HG02642 (cell line): ENCODE measurements at regions not wholly inside any gene's neighbourhood (a gene's known extent, or its start where the extent isn't known, plus 50 kb on each side); places are given as distances from the start of the nearest gene placed in this dataset.

ENCODE experiments used
- ATAC-seq: cut with Tn5 transposase; IDR thresholded peaks from one replicate; pipeline ENCODE4 v1.9.1; 2021; ENCODE audit warnings: mild to moderate bottlenecking; ENCODE audit not compliant: unreplicated experiment, poor library complexity

GRCh38 chr4:1469607-1470392, 63.6 kb upstream of the NKX1-1 start:
- ATAC-seq = no peak

- no peak for ATAC-seq
These were observed 62.8 kb upstream of the NKX1-1 start for GRCh38 chr4:1469043-1469442.

GRCh38 chr4:1467581-1468458, 61.6 kb upstream of the NKX1-1 start:
- ATAC-seq = no peak

- ATAC-seq = no peak
These were observed 60.6 kb upstream of the NKX1-1 start for GRCh38 chr4:1466863-1467165.

GRCh38 chr4:1466034-1466862, 60.0 kb upstream of the NKX1-1 start:
- ATAC-seq = no peak

GRCh38 chr4:1465173-1466033, 59.2 kb upstream of the NKX1-1 start:
- no peak for ATAC-seq

GRCh38 chr4:1464581-1465171, 58.4 kb upstream of the NKX1-1 start:
- no peak for ATAC-seq

GRCh38 chr4:1463927-1464540, 57.8 kb upstream of the NKX1-1 start:
- ATAC-seq = no peak

GRCh38 chr4:1463088-1463926, 57.1 kb upstream of the NKX1-1 start:
- ATAC-seq = no peak

- no peak for ATAC-seq
These were observed 56.5 kb upstream of the NKX1-1 start for GRCh38 chr4:1462768-1463075.

- no peak for ATAC-seq
These were observed 55.9 kb upstream of the NKX1-1 start for GRCh38 chr4:1462009-1462767.

GRCh38 chr4:1460967-1461868, 55.0 kb upstream of the NKX1-1 start:
- ATAC-seq = no peak

GRCh38 chr4:1459722-1460511, 53.7 kb upstream of the NKX1-1 start:
- no peak for ATAC-seq

GRCh38 chr4:1459081-1459721, 53.0 kb upstream of the NKX1-1 start:
- ATAC-seq = no peak

- no peak for ATAC-seq
These were observed 52.3 kb upstream of the NKX1-1 start for GRCh38 chr4:1458581-1458980.
